Type B pancreatic cell (in vitro differentiated cells): ENCODE measurements at regions not wholly inside any gene's neighbourhood (a gene's known extent, or its start where the extent isn't known, plus 50 kb on each side); places are given as distances from the start of the nearest gene placed in this dataset.

Experiments used
- DNase-seq: peaks from one replicate; pipeline ENCODE4 v3.0.0; 2021; ENCODE audit warnings: mixed read lengths; ENCODE audit not compliant: unreplicated experiment; ENCODE audit errors: extremely low spot score
- H3K27ac Mint-ChIP-seq: 2 replicates; pipeline ENCODE4 v1.8.0; 2021; ENCODE audit warnings: mild to moderate bottlenecking, mixed read lengths
- H3K27me3 Mint-ChIP-seq: 2 replicates; pipeline ENCODE4 v1.8.0; 2021; ENCODE audit warnings: mixed read lengths
- H3K36me3 Mint-ChIP-seq: 2 replicates; pipeline ENCODE4 v1.8.0; 2021; ENCODE audit warnings: mixed read lengths
- H3K4me1 Mint-ChIP-seq: one replicate; pipeline ENCODE4 v1.8.0; 2021; ENCODE audit warnings: mixed read lengths; ENCODE audit not compliant: unreplicated experiment
- H3K4me3 Mint-ChIP-seq: 2 replicates; pipeline ENCODE4 v1.8.0; 2021; ENCODE audit warnings: mild to moderate bottlenecking, mixed read lengths
- H3K9me3 Mint-ChIP-seq: 2 replicates; pipeline ENCODE4 v1.8.0; 2021; ENCODE audit warnings: mixed read lengths
- TF ChIP-seq, protein P1 (sequence below): fragments of 200-600 bp; sonication (generic); conservative IDR thresholded peaks from 2 replicates; pipeline ENCODE4 v1.5.0; 2021; ENCODE audit warnings: antibody characterized with exemption, mild to moderate bottlenecking

DNA sequence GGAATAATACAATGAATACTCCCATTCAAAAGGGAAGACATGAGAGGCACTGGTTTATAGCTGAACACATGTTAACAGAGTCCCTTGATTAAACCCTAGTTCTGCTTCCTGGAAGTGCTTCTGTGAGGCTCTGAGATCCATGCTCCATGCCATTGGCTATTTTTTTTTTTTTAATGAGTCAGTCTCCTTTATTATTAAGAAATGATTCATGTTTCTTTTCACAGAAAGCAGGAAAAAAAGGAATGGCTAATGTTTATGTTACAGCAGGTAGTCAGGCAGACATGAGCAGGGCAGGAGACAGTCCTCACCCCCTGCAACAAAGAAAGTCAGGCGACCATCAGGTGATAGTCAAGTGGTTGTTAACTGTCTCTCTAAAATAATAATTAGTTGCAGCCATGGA lies 598.7 kb downstream of the EPHA5 start:
- Mint-ChIP-seq H3K4me1 (no peaks in the 10 kb centered on the region), H3K4me3 (no peak overlapping the region), H3K36me3 (no peaks in the 10 kb centered on the region), H3K27me3 (no peaks in the 10 kb centered on the region), H3K27ac (no peak overlapping the region), H3K9me3 (no peaks in the 10 kb centered on the region)
- TF ChIP-seq, protein P1, sequence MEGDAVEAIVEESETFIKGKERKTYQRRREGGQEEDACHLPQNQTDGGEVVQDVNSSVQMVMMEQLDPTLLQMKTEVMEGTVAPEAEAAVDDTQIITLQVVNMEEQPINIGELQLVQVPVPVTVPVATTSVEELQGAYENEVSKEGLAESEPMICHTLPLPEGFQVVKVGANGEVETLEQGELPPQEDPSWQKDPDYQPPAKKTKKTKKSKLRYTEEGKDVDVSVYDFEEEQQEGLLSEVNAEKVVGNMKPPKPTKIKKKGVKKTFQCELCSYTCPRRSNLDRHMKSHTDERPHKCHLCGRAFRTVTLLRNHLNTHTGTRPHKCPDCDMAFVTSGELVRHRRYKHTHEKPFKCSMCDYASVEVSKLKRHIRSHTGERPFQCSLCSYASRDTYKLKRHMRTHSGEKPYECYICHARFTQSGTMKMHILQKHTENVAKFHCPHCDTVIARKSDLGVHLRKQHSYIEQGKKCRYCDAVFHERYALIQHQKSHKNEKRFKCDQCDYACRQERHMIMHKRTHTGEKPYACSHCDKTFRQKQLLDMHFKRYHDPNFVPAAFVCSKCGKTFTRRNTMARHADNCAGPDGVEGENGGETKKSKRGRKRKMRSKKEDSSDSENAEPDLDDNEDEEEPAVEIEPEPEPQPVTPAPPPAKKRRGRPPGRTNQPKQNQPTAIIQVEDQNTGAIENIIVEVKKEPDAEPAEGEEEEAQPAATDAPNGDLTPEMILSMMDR: no peak
- DNase-seq: no peak

DNA sequence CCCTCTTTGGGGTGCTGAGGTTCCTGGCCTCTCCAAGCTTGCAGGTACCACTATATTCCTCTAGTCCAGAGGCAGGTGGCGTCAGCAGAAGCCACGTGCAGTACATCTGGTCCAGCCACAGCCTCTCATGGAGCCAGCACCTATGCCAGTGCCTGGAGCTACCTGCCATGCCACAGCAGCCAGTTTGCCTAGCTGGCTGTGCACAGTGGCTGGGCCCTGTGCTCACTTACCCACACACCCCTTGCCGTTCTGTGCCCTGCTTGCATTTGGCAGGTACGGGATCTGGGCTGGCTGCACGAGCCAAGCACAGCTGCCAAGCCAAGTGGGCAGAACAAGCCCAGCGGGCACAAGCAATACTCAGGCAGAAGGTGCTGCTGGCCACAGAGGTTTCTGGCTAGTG lies 601.1 kb downstream of the EPHA5 start:
- Mint-ChIP-seq H3K36me3 (no peaks in the 10 kb centered on the region), H3K4me3 (no peak overlapping the region), H3K27ac (no peak overlapping the region), H3K4me1 (no peaks in the 10 kb centered on the region), H3K9me3 (no peaks in the 10 kb centered on the region), H3K27me3 (no peaks in the 10 kb centered on the region)
- TF ChIP-seq, protein P1: no peak
- no peak for DNase-seq

DNA sequence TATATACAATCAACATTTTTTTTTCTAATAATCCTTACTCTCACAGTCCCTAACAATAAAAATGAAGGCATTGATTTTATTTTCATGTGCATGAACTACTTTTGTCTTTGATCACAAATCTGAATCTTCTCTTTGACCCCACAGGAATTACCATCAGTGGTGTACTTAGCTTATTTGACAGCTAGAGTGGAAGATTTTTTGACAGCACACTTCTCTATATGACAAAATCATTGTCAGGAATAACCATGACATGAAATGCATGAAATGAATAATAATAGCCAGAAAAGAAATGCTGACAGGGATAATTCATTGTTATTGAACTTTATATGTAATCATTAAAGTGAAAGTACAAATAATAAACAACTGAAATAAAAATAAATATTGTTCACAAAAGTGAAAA lies 604.2 kb downstream of the EPHA5 start:
- H3K27me3 Mint-ChIP-seq: no peaks in the 10 kb centered on the region
- TF ChIP-seq, protein P1: no peak
- DNase-seq: no peak
- no peaks in the 10 kb centered on the region for H3K4me1 Mint-ChIP-seq
- H3K36me3 Mint-ChIP-seq: no peaks in the 10 kb centered on the region
- no peak overlapping the region for H3K4me3 Mint-ChIP-seq
- no peaks in the 10 kb centered on the region for H3K9me3 Mint-ChIP-seq
- no peak overlapping the region for H3K27ac Mint-ChIP-seq

DNA sequence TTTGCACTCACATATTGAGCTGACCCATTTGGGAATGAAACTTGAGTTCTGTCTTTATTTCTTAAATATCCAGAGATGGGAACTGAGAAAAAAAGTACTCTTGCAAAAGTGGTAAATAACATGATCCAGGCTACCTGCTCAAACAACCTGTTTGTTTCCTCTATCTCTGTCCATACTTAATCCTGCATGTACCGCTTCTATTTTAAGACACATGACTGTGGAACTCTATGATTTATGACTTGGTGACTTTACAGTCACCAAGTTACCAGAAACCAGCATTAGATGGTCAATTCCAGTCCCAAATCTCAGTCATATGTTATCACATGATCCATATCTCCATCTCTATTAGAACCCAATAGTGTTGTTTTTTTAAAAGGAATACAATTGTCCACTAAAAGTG lies 606.7 kb downstream of the EPHA5 start:
- no peak for DNase-seq
- no peaks in the 10 kb centered on the region for H3K27me3 Mint-ChIP-seq
- H3K36me3 Mint-ChIP-seq: no peaks in the 10 kb centered on the region
- TF ChIP-seq, protein P1: no peak
- H3K4me1 Mint-ChIP-seq: no peaks in the 10 kb centered on the region
- H3K4me3 Mint-ChIP-seq: no peak overlapping the region
- H3K9me3 Mint-ChIP-seq: no peaks in the 10 kb centered on the region
- H3K27ac Mint-ChIP-seq: no peak overlapping the region

DNA sequence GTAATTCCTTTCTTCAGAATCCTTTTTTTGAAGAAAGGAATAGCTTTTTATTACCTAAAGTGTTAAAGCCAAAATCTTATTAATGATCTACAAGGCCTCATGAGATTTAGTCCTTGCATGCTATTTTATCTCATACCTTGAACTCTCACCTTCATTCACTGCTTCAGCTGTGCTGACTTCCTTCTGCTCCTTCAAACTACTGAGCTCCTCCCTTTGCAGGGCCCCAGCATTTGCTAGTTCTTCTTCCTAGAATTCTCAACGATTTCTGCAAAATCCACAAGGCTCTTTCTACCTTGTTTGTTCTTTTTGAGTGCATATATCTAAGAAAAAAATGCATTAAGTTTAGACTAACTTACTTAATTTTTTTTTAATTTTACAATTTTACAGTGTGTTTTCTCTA lies 619.5 kb downstream of the EPHA5 start:
- Mint-ChIP-seq H3K36me3 (no peaks in the 10 kb centered on the region), H3K9me3 (no peaks in the 10 kb centered on the region), H3K4me1 (peaks cover 4% of the 10 kb centered on the region), H3K4me3 (no peak overlapping the region), H3K27ac (no peak overlapping the region), H3K27me3 (no peaks in the 10 kb centered on the region)
- TF ChIP-seq, protein P1: no peak
- no peak for DNase-seq
